HG03097 (cell line): ENCODE measurements at regions not wholly inside any gene's neighbourhood (a gene's known extent, or its start where the extent isn't known, plus 50 kb on each side); places are given as distances from the start of the nearest gene placed in this dataset.
"Not testable (repeated sequence)": the region's sequence is repeated elsewhere in the genome, so short reads cannot be mapped to it uniquely, and the experiment has no call there.

Source experiments
- ATAC-seq: cut with Tn5 transposase; IDR thresholded peaks from one replicate; pipeline ENCODE4 v1.9.1; 2021; ENCODE audit not compliant: unreplicated experiment, low FRiP score

DNA sequence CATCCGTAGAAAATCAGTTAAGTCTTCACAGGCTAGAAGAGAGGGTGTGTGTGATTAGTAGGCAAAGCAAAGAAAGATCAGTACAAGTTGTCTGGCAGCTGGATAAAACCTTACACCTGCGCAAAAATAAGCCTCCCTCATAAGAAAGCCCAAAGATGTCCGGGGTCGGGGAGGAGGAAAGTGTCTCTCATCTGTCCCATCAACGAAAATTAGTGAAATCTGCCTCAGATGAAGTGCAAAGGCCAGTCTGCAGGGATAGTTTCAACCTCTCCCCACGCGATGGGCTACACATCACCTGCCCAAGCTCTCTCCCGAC, 333.9 kb downstream of the SRGAP2C start:
- ATAC-seq, result no peak

DNA sequence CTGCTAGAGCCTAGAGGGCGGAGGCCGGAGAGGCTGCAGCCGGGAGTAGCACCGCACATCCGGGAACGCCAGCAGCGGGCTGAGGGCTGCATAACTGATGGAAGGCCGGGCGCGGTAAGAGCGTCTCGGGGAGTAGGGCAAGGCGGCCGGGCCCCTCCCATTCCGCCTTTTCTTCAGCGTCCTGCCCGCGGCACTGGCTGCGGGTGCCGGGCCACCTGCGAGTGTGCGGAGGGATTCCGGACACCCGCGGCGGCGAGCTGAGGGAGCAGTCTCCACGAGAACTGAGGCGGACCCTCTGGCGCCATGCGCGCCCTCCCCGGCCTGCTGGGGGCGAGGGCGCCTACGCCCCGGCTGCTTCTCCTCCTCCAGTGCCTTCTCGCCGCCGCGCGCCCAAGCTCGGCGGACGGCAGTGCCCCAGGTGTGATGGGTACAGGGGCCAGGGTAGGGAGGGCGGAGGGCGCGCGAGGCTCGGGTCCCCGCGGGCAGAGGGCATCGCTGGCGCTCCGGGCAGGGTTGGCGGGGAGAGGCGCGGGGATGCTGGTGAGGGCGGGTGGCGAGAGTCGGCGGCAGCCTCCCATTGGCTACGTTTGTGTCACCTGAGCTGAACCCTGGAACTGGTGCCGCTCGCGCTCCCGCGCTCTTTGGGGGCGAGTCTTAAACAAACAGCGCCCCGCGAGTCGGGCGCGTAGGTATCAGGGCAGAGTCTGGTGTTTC, 334.4 kb downstream of the SRGAP2C start:
- ATAC-seq, result no peak

DNA sequence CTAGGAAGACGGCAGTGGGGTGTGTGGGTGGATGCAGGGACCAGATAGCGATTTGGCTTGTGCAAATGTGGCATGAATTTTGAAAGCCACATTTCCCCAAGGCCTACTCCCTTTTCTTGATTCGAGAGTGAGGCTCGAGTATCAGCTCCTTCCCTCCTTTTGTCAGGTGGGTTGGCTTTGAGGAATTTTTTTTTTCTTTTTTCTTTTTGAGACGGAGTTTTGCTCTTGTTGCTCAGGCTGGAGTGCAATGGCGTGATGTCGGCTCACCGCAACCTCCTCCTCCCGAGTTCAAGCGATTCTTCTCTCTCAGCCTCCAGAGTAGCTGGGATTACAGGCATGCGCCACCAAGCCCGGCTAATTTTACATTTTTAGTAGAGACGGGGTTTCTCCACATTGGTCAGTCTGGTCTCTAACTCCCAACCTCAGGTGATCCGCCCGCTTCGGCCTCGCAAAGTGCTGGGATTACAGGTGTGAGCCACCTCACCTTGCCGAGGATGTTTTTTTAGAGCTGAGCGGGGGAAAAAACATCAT, 335.0 kb downstream of the SRGAP2C start:
- ATAC-seq, result not testable (repeated sequence)

DNA sequence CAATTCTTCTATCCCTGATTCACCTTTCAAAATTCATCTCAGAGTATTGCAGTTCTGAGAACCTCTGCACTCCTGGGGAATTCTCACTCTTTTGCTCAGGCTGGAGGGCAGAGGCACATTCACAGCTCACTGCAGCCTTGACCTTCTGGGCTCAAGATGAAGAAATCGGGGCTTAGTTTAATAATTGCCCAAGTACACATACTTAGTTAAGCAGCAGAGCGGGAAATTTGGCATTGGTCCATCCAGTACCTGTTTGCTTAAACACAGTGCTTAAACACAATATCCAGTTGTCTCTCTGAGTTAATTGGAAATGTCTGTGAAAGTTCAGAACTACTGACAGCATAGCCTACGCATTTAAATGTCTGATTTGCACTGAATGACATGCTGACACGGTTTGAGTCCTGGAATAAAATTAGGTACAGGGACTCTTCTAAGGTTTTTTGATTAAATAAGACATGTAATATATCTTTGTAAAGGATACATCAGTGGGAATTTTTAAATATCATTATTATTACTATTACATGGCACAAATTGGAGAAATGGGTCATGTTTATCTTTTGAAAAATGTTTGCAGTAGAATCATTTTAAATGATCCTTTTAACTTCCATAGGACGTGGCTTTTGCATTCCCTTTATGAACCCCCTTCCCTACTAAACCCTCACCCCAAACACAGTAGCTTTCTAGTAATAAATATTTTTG, 337.4 kb downstream of the SRGAP2C start:
- ATAC-seq, result no peak

- ATAC-seq, result not testable (repeated sequence)
These were observed 338.3 kb downstream of the SRGAP2C start for GRCh38 chr1:121523112-121523511.

GRCh38 chr1:121525355-121525754, 340.6 kb downstream of the SRGAP2C start:
- no peak for ATAC-seq

- ATAC-seq, result not testable (repeated sequence)
These were observed 344.2 kb downstream of the SRGAP2C start for GRCh38 chr1:121528958-121529357.

- not testable (repeated sequence) for ATAC-seq
These were observed 345.3 kb downstream of the SRGAP2C start for GRCh38 chr1:121530026-121530425.

- not testable (repeated sequence) for ATAC-seq
These were observed 347.0 kb downstream of the SRGAP2C start for GRCh38 chr1:121531747-121532146.

DNA sequence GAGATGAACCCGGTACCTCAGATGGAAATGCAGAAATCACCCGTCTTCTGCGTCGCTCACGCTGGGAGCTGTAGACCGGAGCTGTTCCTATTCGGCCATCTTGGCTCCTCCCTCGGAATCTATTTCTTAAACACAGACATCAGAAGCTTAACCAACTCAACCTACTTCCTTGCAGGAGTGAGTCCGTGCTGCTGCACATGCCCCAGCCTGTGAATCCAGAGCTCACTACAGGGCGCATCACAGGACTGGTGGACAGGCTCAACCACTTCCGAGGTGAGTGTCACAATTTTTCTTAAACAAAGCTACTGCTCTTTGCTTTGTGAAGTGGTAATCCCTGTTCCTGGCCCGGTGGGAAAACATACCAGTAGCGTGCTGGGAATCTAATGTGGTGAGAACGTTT, 353.4 kb downstream of the SRGAP2C start:
- not testable (repeated sequence) for ATAC-seq

DNA sequence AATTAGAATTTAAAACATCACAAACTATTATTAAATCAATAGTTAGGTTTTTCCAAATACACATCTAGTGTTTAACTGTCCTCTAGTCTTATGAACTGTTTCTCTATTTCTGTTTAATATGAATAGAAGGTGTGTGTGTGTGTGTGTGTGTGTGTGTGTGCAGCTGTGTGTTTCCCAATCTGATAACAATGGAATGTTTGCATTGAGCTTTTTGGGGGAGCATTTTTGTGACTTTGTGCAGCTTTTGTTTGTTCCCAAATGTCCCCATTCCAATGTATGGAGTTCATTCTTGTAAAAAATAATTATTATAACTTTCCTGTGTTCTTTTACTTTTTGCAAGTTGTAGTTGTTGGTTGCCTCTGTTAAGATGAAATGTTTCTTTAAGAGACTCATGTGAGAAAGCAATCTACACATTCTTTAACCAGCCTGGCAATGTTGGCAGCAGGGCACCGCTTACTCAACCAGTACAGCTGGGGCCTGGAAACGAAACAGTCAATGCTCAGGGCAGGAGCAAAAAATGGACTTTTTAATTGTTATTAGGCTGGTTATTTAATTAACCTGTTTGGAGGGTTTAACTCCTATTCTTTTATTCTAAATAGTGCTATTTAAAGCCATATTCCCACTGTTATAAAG, 354.3 kb downstream of the SRGAP2C start:
- ATAC-seq, result no peak

DNA sequence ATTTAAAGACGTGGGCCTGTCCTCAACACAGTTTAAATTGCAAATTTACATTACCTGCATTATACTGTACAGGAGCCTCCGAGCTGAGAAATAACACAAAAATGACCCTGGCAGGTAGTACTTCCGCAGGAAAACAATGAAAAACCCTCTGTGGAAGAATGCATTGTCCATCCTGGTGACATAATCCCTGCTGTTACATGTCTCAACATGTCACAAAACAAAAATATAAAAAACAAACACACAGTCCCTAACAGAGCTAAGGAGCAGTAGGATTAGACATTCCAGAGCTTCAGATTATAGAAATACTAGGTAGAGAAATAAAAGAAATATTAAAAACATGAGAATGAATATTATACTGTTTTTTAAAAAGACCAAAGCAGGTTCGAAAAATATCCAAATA, 359.2 kb downstream of the SRGAP2C start:
- ATAC-seq, result not testable (repeated sequence)

DNA sequence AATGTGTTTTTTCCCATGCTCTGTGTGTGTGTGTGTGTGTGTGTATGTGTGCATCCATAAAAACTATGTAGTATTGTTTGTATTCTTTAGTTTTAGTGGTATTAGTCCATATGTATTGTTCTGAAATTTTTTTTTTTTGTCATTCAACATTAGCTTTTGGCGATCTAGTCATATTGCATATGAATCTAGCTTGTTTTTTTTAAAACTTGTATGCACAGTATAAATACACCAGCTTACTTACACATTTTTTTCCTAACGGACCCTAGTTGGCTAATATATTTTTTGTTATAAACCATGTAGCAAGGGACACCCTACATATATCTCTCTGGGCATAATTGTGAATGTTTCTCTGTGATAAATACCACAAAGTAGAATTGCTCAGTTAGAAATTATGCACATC, 359.7 kb downstream of the SRGAP2C start:
- no peak for ATAC-seq

- not testable (repeated sequence) for ATAC-seq
These were observed 361.1 kb downstream of the SRGAP2C start for GRCh38 chr1:121545899-121546298.

GRCh38 chr1:121546830-121547591, 362.2 kb downstream of the SRGAP2C start:
- no peak for ATAC-seq

- not testable (repeated sequence) for ATAC-seq
These were observed 363.0 kb downstream of the SRGAP2C start for GRCh38 chr1:121547726-121548125.

DNA sequence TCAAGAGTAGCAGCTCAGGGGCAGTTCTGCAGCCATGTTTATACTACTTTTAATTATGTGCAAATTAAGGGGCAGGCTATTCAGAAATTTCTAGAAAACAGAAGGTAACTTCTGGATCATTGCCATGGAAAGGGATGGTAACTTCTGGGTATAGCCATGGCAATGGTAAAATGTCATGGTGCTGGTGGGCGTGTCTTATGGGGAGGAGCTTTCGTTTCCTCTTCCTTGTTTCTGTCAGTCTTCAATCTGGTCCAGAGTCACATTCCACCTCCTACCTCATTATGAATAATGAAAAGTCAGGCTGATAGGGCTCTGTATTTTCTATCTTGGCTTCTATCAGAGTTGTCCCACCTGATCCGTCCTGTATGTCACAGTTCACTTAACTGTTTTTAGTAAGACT, 366.0 kb downstream of the SRGAP2C start:
- not testable (repeated sequence) for ATAC-seq

- ATAC-seq, result not testable (repeated sequence)
These were observed 366.7 kb downstream of the SRGAP2C start for GRCh38 chr1:121551491-121551890.

GRCh38 chr1:121556560-121556959, 371.8 kb downstream of the SRGAP2C start:
- not testable (repeated sequence) for ATAC-seq

DNA sequence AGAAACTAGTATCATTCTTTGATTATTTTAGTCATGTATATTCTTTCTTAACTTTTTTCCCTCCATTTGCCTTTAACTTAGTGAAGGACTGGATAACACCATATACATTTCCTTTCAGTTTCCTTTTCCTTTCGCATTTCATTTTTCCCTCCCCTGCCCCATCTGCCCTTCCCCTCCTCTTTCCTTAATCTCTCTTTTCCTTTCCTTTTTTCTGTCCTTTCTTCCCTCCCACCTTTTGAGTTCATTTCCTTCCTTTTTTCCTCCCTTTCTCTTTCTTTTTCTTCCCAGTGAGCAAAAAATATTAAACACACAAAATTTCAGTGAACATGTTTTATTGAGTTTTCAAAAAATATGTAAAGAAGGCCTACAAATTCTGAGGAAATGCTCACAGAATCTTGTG, 373.3 kb downstream of the SRGAP2C start:
- ATAC-seq, result not testable (repeated sequence)

GRCh38 chr1:121558514-121558913, 373.7 kb downstream of the SRGAP2C start:
- ATAC-seq, result no peak
